SU-DHL-6 (cell line): ENCODE measurements at regions not wholly inside any gene's neighbourhood (a gene's known extent, or its start where the extent isn't known, plus 50 kb on each side); places are given as distances from the start of the nearest gene placed in this dataset.

Experiments used
- H2AFZ ChIP-seq: fragments of 200-600 bp; sonication (generic); 2 replicates; pipeline ENCODE4 v1.6.1; 2014; ENCODE audit warnings: low read depth, mild to moderate bottlenecking, moderate library complexity, mixed read lengths, antibody characterized with exemption, low read length; ENCODE audit not compliant: severe bottlenecking
- H3F3A ChIP-seq: fragments of 200-600 bp; shearing (Covaris generic); 2 replicates; pipeline ENCODE4 v1.6.0; 2016; ENCODE audit warnings: antibody characterized with exemption, mild to moderate bottlenecking; ENCODE audit not compliant: insufficient read depth
- H3K27ac ChIP-seq: fragments of 200-600 bp; sonication (generic); 2 replicates; pipeline ENCODE4 v1.5.1; 2016; ENCODE audit warnings: low read depth, mild to moderate bottlenecking, low read length, moderate library complexity, mixed read lengths
- H3K27me3 ChIP-seq: fragments of 200-600 bp; sonication (generic), shearing (Covaris generic); 2 replicates; pipeline ENCODE4 v1.6.0; 2014; ENCODE audit warnings: mild to moderate bottlenecking, low read length
- H3K36me3 ChIP-seq: fragments of 200-600 bp; sonication (generic); 2 replicates; pipeline ENCODE4 v1.6.1; 2014; ENCODE audit warnings: mild to moderate bottlenecking, low read length, mixed read lengths
- H3K4me2 ChIP-seq: fragments of 300-600, 200-600 bp; shearing (Covaris generic), sonication (generic); 2 replicates; pipeline ENCODE4 v1.6.0; 2014; ENCODE audit warnings: low read length, low read depth, mild to moderate bottlenecking; ENCODE audit not compliant: poor library complexity, severe bottlenecking
- H3K4me3 ChIP-seq: fragments of 200-600 bp; sonication (generic); 2 replicates; pipeline ENCODE4 v1.5.1; 2014; ENCODE audit warnings: antibody characterized with exemption, low read length, mild to moderate bottlenecking, mixed read lengths; ENCODE audit not compliant: insufficient read depth, poor library complexity, severe bottlenecking
- H3K79me2 ChIP-seq: fragments of 200-600 bp; sonication (generic); 2 replicates; pipeline ENCODE4 v1.6.1; 2014; ENCODE audit warnings: mild to moderate bottlenecking, low read length, moderate library complexity; ENCODE audit not compliant: insufficient read depth
- H3K9ac ChIP-seq: fragments of 200-600 bp; sonication (generic); 2 replicates; pipeline ENCODE4 v1.7.0; 2014; ENCODE audit warnings: mild to moderate bottlenecking, low read length
- H3K9me2 ChIP-seq: fragments of 200-600 bp; sonication (generic); replicated peaks from 2 replicates; pipeline ENCODE4 v1.6.1; 2014; ENCODE audit warnings: low read length; ENCODE audit not compliant: insufficient read depth
- H3K9me3 ChIP-seq: fragments of 200-600 bp; sonication (generic); 2 replicates; pipeline ENCODE4 v1.6.1; 2014; ENCODE audit warnings: low read length, mixed read lengths; ENCODE audit not compliant: insufficient read depth
- H4K20me1 ChIP-seq: fragments of 200-600 bp; sonication (generic); 2 replicates; pipeline ENCODE4 v1.6.1; 2014; ENCODE audit warnings: low read depth, mild to moderate bottlenecking, antibody characterized with exemption, low read length, moderate library complexity, mixed read lengths
- CTCF ChIP-seq: fragments of 200-600 bp; sonication (generic); IDR thresholded peaks from one replicate; pipeline ENCODE4 v1.5.1; 2017; ENCODE audit warnings: antibody characterized with exemption, mild to moderate bottlenecking, low read length, moderate library complexity; ENCODE audit not compliant: insufficient read depth, poor library complexity, severe bottlenecking
- EZH2phosphoT487 ChIP-seq: fragments of 200-600 bp; sonication (generic), shearing (Covaris generic); conservative IDR thresholded peaks from 2 replicates; pipeline ENCODE4 v1.6.1; 2018; ENCODE audit warnings: mild to moderate bottlenecking, antibody characterized with exemption, low read length, moderate library complexity, mixed read lengths

- no peaks in the 10 kb centered on the region for H3K9me3 ChIP-seq
Observed at GRCh38 chr6:90460051-90460450, 126.8 kb downstream of the MAP3K7 start.

GRCh38 chr6:90459225-90459758, 127.6 kb downstream of the MAP3K7 start:
- Histone ChIP-seq H3K36me3 (no peaks in the 10 kb centered on the region), H3K4me3 (peak overlapping the region; percentile 16), H3K4me2 (peak overlapping the region; percentile 45), H3F3A (no peaks in the 10 kb centered on the region), H2AFZ (peak overlapping the region; percentile 79), H3K79me2 (no peaks in the 10 kb centered on the region), H3K9me3 (no peaks in the 10 kb centered on the region), H3K27me3 (no peaks in the 10 kb centered on the region), H4K20me1 (no peaks in the 10 kb centered on the region), H3K9ac (peak overlapping the region; percentile 9; the same call in 1 of the 2 replicates), H3K27ac (no peak overlapping the region), H3K9me2 (no peaks in the 10 kb centered on the region)
- TF ChIP-seq EZH2phosphoT487 (no peak), CTCF (no peak)

More at GRCh38 chr6:90460051-90460450, 126.8 kb downstream of the MAP3K7 start:
- H2AFZ ChIP-seq = no peak overlapping the region
- H3F3A ChIP-seq = no peaks in the 10 kb centered on the region
- H3K27ac ChIP-seq = no peak overlapping the region
- no peaks in the 10 kb centered on the region for H3K9me2 ChIP-seq
- H3K4me2 ChIP-seq = no peak overlapping the region
- H3K79me2 ChIP-seq = no peaks in the 10 kb centered on the region
- H3K9ac ChIP-seq = no peak overlapping the region
- TF ChIP-seq CTCF (no peak), EZH2phosphoT487 (no peak)
- H3K4me3 ChIP-seq = no peak overlapping the region
- no peaks in the 10 kb centered on the region for H4K20me1 ChIP-seq
- H3K27me3 ChIP-seq = no peaks in the 10 kb centered on the region
- H3K36me3 ChIP-seq = no peaks in the 10 kb centered on the region

GRCh38 chr6:90458353-90459224, 128.3 kb downstream of the MAP3K7 start:
- H2AFZ ChIP-seq = peak overlapping the region; percentile 79
- no peaks in the 10 kb centered on the region for H3K9me2 ChIP-seq
- no peaks in the 10 kb centered on the region for H4K20me1 ChIP-seq
- H3K9me3 ChIP-seq = no peaks in the 10 kb centered on the region
- H3K4me2 ChIP-seq = peak overlapping the region; percentile 45
- H3K9ac ChIP-seq = peak overlapping the region; percentile 9; the same call in 1 of the 2 replicates
- H3K79me2 ChIP-seq = no peaks in the 10 kb centered on the region
- TF ChIP-seq CTCF (no peak), EZH2phosphoT487 (no peak)
- H3K27me3 ChIP-seq = no peaks in the 10 kb centered on the region
- H3K36me3 ChIP-seq = no peaks in the 10 kb centered on the region
- H3K27ac ChIP-seq = no peak overlapping the region
- no peaks in the 10 kb centered on the region for H3F3A ChIP-seq
- peak overlapping the region; percentile 16 for H3K4me3 ChIP-seq
